ENCODE measurements at regions not wholly inside any gene's neighbourhood (a gene's known extent, or its start where the extent isn't known, plus 50 kb on each side); places are given as distances from the start of the nearest gene placed in this dataset.

DNA sequence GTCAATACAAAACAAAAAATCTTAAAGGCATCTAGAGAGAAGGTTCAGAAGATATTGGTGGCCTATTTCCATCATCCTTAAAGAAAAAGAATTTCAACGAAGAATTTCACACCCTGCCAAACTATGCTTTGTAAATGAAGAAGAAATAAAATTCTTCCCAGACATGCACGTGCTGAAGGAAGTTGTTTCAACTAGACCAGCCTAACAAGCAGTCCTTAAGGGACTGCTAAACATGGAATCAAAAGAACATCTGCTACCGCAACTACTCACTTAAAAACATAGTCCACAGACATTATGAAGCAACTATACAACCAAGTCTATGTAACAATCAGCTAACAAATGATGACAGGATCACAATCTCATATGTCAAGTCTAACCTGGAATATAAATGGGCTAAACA is 584.9 kb upstream of the PTCHD4 start:
- no peak for DNase-seq
- Histone ChIP-seq H3F3A (ENCODE audit: insufficient read depth) (no peaks in the 10 kb centered on the region), H3K27me3 (replicated peaks; ENCODE audit: insufficient read depth) (no peaks in the 10 kb centered on the region), H3K4me3 (no peak overlapping the region), H4K20me1 (ENCODE audit: insufficient read depth) (no peaks in the 10 kb centered on the region), H3K4me1 (ENCODE audit: insufficient read depth) (no peaks in the 10 kb centered on the region), H3K27ac (no peak overlapping the region), H3K79me2 (ENCODE audit: insufficient read depth) (no peaks in the 10 kb centered on the region), H3K9ac (no peak overlapping the region), H3K9me3 (ENCODE audit: low read depth) (no peaks in the 10 kb centered on the region), H3K4me2 (ENCODE audit: unreplicated experiment) (no peak overlapping the region), H2AFZ (no peak overlapping the region), H3K36me3 (ENCODE audit: low read depth) (no peaks in the 10 kb centered on the region), H3K9me2 (ENCODE audit: insufficient read depth) (no peaks in the 10 kb centered on the region)
- TF ChIP-seq EZH2phosphoT487 (IDR thresholded peaks at IDR 0.05; ENCODE audit: insufficient read depth, low read depth) (no peak), EZH2 (IDR thresholded peaks at IDR 0.05; ENCODE audit: insufficient read depth, poor library complexity, severe bottlenecking) (no peak)
- in situ Hi-C loops (cut with MboI): no loop called here
- WGBS, 2 experiments (ENCODE audit: low coverage in 1 of 2, low lambda C conversion rate in 2 of 2, missing lambda C conversion rate in 2 of 2): 23 to 26% methylated on average over 3 of the region's 3 CpGs

DNA sequence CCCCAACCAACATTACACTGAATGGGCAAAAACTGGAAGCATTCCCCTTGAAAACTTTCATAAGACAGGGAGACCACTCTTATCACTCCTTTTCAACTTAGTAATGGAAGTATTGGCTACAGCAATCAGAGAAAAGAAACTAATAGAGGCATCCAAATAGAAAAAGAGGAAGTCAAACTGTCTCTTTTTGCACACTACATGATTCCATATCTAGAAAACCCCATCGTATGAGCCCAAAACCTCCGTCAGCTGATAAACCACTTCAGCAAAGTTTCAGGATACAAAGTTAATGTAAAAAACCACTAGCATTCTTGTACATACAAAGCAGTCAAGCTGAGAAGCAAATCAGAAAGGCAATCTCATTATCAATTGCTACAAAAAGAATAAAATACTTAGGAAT is 580.4 kb upstream of the PTCHD4 start:
- no peaks in the 10 kb centered on the region for H3K79me2 ChIP-seq (ENCODE audit: insufficient read depth)
- DNase-seq: no peak
- H4K20me1 ChIP-seq (ENCODE audit: insufficient read depth): no peaks in the 10 kb centered on the region
- H3K9me3 ChIP-seq (ENCODE audit: low read depth): no peaks in the 10 kb centered on the region
- H3K4me2 ChIP-seq (ENCODE audit: unreplicated experiment): no peak overlapping the region
- in situ Hi-C loops (cut with MboI): no loop called here
- no peaks in the 10 kb centered on the region for H3K36me3 ChIP-seq (ENCODE audit: low read depth)
- H3K4me1 ChIP-seq (ENCODE audit: insufficient read depth): no peaks in the 10 kb centered on the region
- WGBS, 2 experiments (ENCODE audit: low coverage in 1 of 2, low lambda C conversion rate in 2 of 2, missing lambda C conversion rate in 2 of 2): 23 to 33% methylated on average over 2 of the region's 2 CpGs
- H3K27me3 ChIP-seq (replicated peaks; ENCODE audit: insufficient read depth): no peaks in the 10 kb centered on the region
- no peak overlapping the region for H2AFZ ChIP-seq
- H3K27ac ChIP-seq: no peak overlapping the region
- no peaks in the 10 kb centered on the region for H3K9me2 ChIP-seq (ENCODE audit: insufficient read depth)
- H3F3A ChIP-seq (ENCODE audit: insufficient read depth): no peaks in the 10 kb centered on the region
- no peak for TF ChIP-seq EZH2phosphoT487 (IDR thresholded peaks at IDR 0.05; ENCODE audit: insufficient read depth, low read depth)
- TF ChIP-seq EZH2 (IDR thresholded peaks at IDR 0.05; ENCODE audit: insufficient read depth, poor library complexity, severe bottlenecking): no peak
- no peak overlapping the region for H3K9ac ChIP-seq
- no peak overlapping the region for H3K4me3 ChIP-seq

DNA sequence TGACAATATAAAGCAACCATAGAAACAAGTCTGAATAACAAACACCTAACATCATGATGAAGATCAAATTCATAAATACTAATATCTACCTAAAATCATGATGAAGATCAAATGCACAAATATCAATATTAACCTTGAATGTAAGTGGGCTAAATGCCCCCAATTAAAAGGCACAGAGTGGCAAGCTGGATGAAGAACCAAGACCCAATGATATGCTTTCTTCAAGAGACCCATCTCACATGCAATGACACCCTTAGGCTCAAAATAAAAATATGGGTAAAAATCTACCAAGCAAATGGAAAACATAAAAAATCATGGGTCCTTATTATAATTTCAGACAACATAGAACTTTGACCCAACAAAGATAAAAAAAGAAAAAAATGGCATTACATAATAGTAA is 578.5 kb upstream of the PTCHD4 start:
- Histone ChIP-seq H2AFZ (no peak overlapping the region), H3K4me1 (ENCODE audit: insufficient read depth) (no peaks in the 10 kb centered on the region), H3K4me2 (ENCODE audit: unreplicated experiment) (no peak overlapping the region), H3K27ac (no peak overlapping the region), H3K4me3 (no peak overlapping the region), H3K79me2 (ENCODE audit: insufficient read depth) (no peaks in the 10 kb centered on the region), H3K36me3 (ENCODE audit: low read depth) (no peaks in the 10 kb centered on the region), H3F3A (ENCODE audit: insufficient read depth) (no peaks in the 10 kb centered on the region), H4K20me1 (ENCODE audit: insufficient read depth) (no peaks in the 10 kb centered on the region), H3K27me3 (replicated peaks; ENCODE audit: insufficient read depth) (no peaks in the 10 kb centered on the region), H3K9me3 (ENCODE audit: low read depth) (no peaks in the 10 kb centered on the region), H3K9me2 (ENCODE audit: insufficient read depth) (no peaks in the 10 kb centered on the region), H3K9ac (no peak overlapping the region)
- no peak for DNase-seq
- in situ Hi-C loops (cut with MboI): no loop called here
- TF ChIP-seq EZH2 (IDR thresholded peaks at IDR 0.05; ENCODE audit: insufficient read depth, poor library complexity, severe bottlenecking) (no peak), EZH2phosphoT487 (IDR thresholded peaks at IDR 0.05; ENCODE audit: insufficient read depth, low read depth) (no peak)

DNA sequence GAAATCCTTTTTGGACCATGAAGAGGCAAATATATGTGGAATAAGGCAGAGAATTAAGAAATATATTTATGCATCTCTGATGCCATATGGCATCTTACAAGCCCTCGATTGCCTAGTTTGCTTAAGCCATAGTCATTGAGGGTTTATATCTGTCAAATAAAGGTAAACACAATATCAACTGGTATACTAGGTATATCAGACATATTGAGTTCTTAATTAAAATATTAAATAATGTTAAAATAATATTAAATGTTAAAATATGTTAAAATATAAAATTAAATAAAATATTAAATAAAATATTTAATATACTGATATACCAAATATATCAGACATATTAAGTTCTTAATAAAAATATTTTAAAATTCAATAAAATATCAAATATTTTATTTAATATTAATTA is 567.4 kb upstream of the PTCHD4 start:
- 15 to 30% methylated on average over 1 of the region's 1 CpG for WGBS, 2 experiments (ENCODE audit: low coverage in 1 of 2, low lambda C conversion rate in 2 of 2, missing lambda C conversion rate in 2 of 2)
- Histone ChIP-seq H3K36me3 (ENCODE audit: low read depth) (no peaks in the 10 kb centered on the region), H3K4me1 (ENCODE audit: insufficient read depth) (no peaks in the 10 kb centered on the region), H3K9ac (no peak overlapping the region), H3K27me3 (replicated peaks; ENCODE audit: insufficient read depth) (no peaks in the 10 kb centered on the region; the same call in 1 of the 2 replicates), H3F3A (ENCODE audit: insufficient read depth) (no peaks in the 10 kb centered on the region), H2AFZ (no peak overlapping the region), H3K4me2 (ENCODE audit: unreplicated experiment) (no peak overlapping the region), H4K20me1 (ENCODE audit: insufficient read depth) (no peaks in the 10 kb centered on the region), H3K27ac (no peak overlapping the region), H3K79me2 (ENCODE audit: insufficient read depth) (no peaks in the 10 kb centered on the region), H3K9me3 (ENCODE audit: low read depth) (no peaks in the 10 kb centered on the region), H3K9me2 (ENCODE audit: insufficient read depth) (no peaks in the 10 kb centered on the region), H3K4me3 (no peak overlapping the region)
- TF ChIP-seq EZH2 (IDR thresholded peaks at IDR 0.05; ENCODE audit: insufficient read depth, poor library complexity, severe bottlenecking): no peak
- TF ChIP-seq EZH2phosphoT487 (IDR thresholded peaks at IDR 0.05; ENCODE audit: insufficient read depth, low read depth): no peak
- DNase-seq: no peak
- in situ Hi-C loops (cut with MboI): no loop called here

DNA sequence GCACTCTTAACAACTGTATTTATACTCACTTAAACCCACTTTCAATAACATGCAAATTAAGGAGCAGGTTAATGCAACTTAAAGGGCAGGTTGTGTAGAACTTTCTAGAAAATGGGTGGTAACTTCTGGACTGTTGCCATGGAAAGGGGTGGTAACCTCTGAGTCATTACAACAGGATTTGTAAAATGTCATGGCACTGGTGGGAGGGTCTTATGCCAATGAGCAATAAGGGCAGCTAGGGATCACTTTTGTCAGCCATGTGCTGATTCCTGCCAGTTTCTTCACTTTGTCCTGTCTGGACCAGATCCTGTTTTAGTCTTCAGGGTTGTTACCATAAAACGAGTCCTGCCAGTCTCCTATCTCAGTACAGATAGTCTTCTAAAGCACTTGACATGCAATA is 560.5 kb upstream of the PTCHD4 start:
- no peaks in the 10 kb centered on the region for H3K9me3 ChIP-seq (ENCODE audit: low read depth)
- no peaks in the 10 kb centered on the region for H4K20me1 ChIP-seq (ENCODE audit: insufficient read depth)
- in situ Hi-C loops (cut with MboI): no loop called here
- no peaks in the 10 kb centered on the region for H3K79me2 ChIP-seq (ENCODE audit: insufficient read depth)
- no peaks in the 10 kb centered on the region for H3K36me3 ChIP-seq (ENCODE audit: low read depth)
- H3K4me2 ChIP-seq (ENCODE audit: unreplicated experiment): no peak overlapping the region
- no peaks in the 10 kb centered on the region; the same call in 1 of the 2 replicates for H3K27me3 ChIP-seq (replicated peaks; ENCODE audit: insufficient read depth)
- no peak overlapping the region for H2AFZ ChIP-seq
- H3K4me3 ChIP-seq: no peak overlapping the region
- no peak overlapping the region for H3K9ac ChIP-seq
- H3F3A ChIP-seq (ENCODE audit: insufficient read depth): no peaks in the 10 kb centered on the region
- no peak overlapping the region for H3K27ac ChIP-seq
- WGBS, 2 experiments (ENCODE audit: low coverage in 1 of 2, low lambda C conversion rate in 2 of 2, missing lambda C conversion rate in 2 of 2): 5 to 13% methylated on average over 1 of the region's 1 CpG
- no peaks in the 10 kb centered on the region for H3K4me1 ChIP-seq (ENCODE audit: insufficient read depth)
- TF ChIP-seq EZH2phosphoT487 (IDR thresholded peaks at IDR 0.05; ENCODE audit: insufficient read depth, low read depth): no peak
- no peak for TF ChIP-seq EZH2 (IDR thresholded peaks at IDR 0.05; ENCODE audit: insufficient read depth, poor library complexity, severe bottlenecking)
- no peaks in the 10 kb centered on the region for H3K9me2 ChIP-seq (ENCODE audit: insufficient read depth)
- no peak for DNase-seq

All from GM23248 (cell line).